WTC11 (cell line): ENCODE measurements at regions not wholly inside any gene's neighbourhood (a gene's known extent, or its start where the extent isn't known, plus 50 kb on each side); places are given as distances from the start of the nearest gene placed in this dataset.

Experiments used
- ATAC-seq: fragments of 200-7000 bp; cut with Tn5 transposase; 2 replicates; pipeline ENCODE4 v1.10.0; 2021; ENCODE audit warnings: mild to moderate bottlenecking, moderate library complexity
- CTCF ChIA-PET: fragments of 300-600 bp; sonication (Branson Sonifier 250); formaldehyde crosslinking; loops from one replicate; lab custom pipeline; 2021; ENCODE audit warnings: antibody characterized with exemption; lab: Charles Lee
- POLR2A ChIA-PET: fragments of 350-600 bp; sonication (Branson Sonifier 250); formaldehyde crosslinking; loops from one replicate; lab custom pipeline; 2021; ENCODE audit warnings: antibody characterized with exemption; lab: Charles Lee
- DNase-seq: peaks from one replicate; pipeline ENCODE4 v3.0.0; 2021; ENCODE audit warnings: low spot score
- H3K27ac Mint-ChIP-seq: 2 replicates; pipeline ENCODE4 v1.8.0; 2021; ENCODE audit warnings: mixed read lengths
- H3K27me3 Mint-ChIP-seq: 2 replicates; pipeline ENCODE4 v1.8.0; 2021; ENCODE audit warnings: low read depth, mild to moderate bottlenecking, moderate library complexity, mixed read lengths
- H3K36me3 Mint-ChIP-seq: 2 replicates; pipeline ENCODE4 v1.8.0; 2021; ENCODE audit warnings: mixed read lengths
- H3K4me1 Mint-ChIP-seq: 2 replicates; pipeline ENCODE4 v1.8.0; 2022; ENCODE audit warnings: mixed read lengths
- H3K4me3 Mint-ChIP-seq: 2 replicates; pipeline ENCODE4 v1.8.0; 2021; ENCODE audit warnings: mild to moderate bottlenecking, moderate library complexity, mixed read lengths
- H3K9me3 Mint-ChIP-seq: 2 replicates; pipeline ENCODE4 v1.8.0; 2021; ENCODE audit warnings: mixed read lengths
- CBFB ChIP-seq: sonication (generic); formaldehyde crosslinking; IDR thresholded peaks from 2 replicates; pipeline ENCODE4 v1.8.1; 2022; ENCODE audit warnings: mild to moderate bottlenecking, low read depth, missing genetic modification reagents
- ESRRA ChIP-seq: sonication (generic); formaldehyde crosslinking; IDR thresholded peaks from 2 replicates; pipeline ENCODE4 v1.8.1; 2022; ENCODE audit warnings: mild to moderate bottlenecking, missing genetic modification reagents, borderline replicate concordance
- FOXJ3 ChIP-seq: sonication (generic); formaldehyde crosslinking; IDR thresholded peaks from 2 replicates; pipeline ENCODE4 v1.9.0; 2021; ENCODE audit warnings: missing genetic modification reagents, mild to moderate bottlenecking, borderline replicate concordance
- FOXK1 ChIP-seq: sonication (generic); formaldehyde crosslinking; IDR thresholded peaks from 2 replicates; pipeline ENCODE4 v1.8.0; 2022; ENCODE audit warnings: mild to moderate bottlenecking, moderate library complexity, missing genetic modification reagents
- TCF7 ChIP-seq: sonication (generic); formaldehyde crosslinking; IDR thresholded peaks from 2 replicates; pipeline ENCODE4 v1.8.0; 2022; ENCODE audit warnings: mild to moderate bottlenecking, low read depth, missing genetic modification reagents, moderate library complexity
- ZNF232 ChIP-seq: sonication (generic); formaldehyde crosslinking; IDR thresholded peaks from 2 replicates; pipeline ENCODE4 v1.8.0; 2022; ENCODE audit warnings: mild to moderate bottlenecking, missing genetic modification reagents
- ZNF317 ChIP-seq: sonication (generic); formaldehyde crosslinking; IDR thresholded peaks from 2 replicates; pipeline ENCODE4 v1.8.1; 2023; ENCODE audit warnings: low read depth, mild to moderate bottlenecking, moderate library complexity, missing genetic modification reagents, borderline replicate concordance
- TF ChIP-seq, protein P1 (sequence below): sonication (generic); formaldehyde crosslinking; IDR thresholded peaks from 2 replicates; pipeline ENCODE4 v1.8.1; 2022; ENCODE audit warnings: low read depth, missing genetic modification reagents, borderline replicate concordance
- TF ChIP-seq, protein P2 (sequence below): sonication (generic); formaldehyde crosslinking; conservative IDR thresholded peaks from 2 replicates; pipeline ENCODE4 v1.8.1; 2022; ENCODE audit warnings: mild to moderate bottlenecking, missing genetic modification reagents
- TF ChIP-seq, protein P3 (sequence below): sonication (generic); formaldehyde crosslinking; IDR thresholded peaks from 2 replicates; pipeline ENCODE4 v1.8.1; 2023; ENCODE audit warnings: mild to moderate bottlenecking, missing genetic modification reagents, borderline replicate concordance
- TF ChIP-seq, protein P4 (sequence below): sonication (generic); formaldehyde crosslinking; IDR thresholded peaks from 2 replicates; pipeline ENCODE4 v1.8.1; 2022; ENCODE audit warnings: mild to moderate bottlenecking, missing genetic modification reagents, moderate library complexity, borderline replicate concordance
- TF ChIP-seq, protein P5 (sequence below): fragments of 250-450 bp; sonication (Bioruptor Pico); IDR thresholded peaks from 2 replicates; pipeline ENCODE4 v1.9.0; 2021; ENCODE audit warnings: mild to moderate bottlenecking, borderline replicate concordance

DNA sequence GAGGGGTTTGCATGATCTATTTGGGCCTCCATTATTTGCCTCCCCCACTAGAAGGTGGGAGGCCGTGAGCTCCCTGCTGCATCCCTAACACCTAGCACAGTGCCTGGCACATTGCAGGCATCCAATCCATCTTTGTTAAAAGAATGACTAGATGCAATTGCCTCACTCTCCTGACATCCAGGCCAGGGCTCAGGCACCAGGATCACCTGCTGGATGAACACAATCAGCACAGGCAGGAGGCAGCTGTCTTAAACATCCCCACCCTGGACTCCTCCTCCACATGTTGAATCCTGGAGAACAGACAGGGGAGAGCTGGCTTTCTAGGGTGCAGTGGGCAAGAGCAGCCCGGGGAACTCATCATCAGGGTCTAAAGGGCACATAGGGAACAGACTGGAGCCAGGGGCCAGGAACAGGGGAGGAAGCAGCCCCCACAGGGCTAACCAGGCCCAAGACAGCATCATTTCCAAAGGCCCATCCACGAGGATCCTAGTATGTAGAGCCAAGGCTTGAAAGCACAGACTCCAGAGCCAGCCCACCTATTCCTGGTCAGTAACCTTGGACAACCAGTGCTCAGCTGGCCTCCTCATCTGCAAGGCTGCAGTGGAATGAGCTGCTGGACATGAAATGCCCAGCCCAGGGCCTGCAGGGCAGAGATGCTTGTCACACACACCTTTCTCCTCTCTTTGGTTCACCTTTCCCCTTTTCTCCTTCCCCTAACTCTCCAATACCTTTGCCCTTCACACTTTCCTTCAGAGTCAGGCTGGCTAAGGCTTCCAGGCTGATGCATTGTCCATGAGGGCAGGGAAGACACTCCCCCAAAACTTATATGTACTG is 254.4 kb upstream of the TLE3 start:
- DNase-seq (no peak), ATAC-seq (no peak)
- Mint-ChIP-seq H3K4me1 (peaks cover 11% of the 10 kb centered on the region), H3K36me3 (no peaks in the 10 kb centered on the region), H3K27me3 (no peaks in the 10 kb centered on the region), H3K4me3 (no peak overlapping the region), H3K9me3 (no peaks in the 10 kb centered on the region), H3K27ac (no peak overlapping the region)
- CTCF ChIA-PET, result no interaction called here
- POLR2A ChIA-PET, result no interaction called here
- TF ChIP-seq ESRRA (no peak), FOXJ3 (CRISPR knock-in tag) (no peak)
- TF ChIP-seq, protein P1, sequence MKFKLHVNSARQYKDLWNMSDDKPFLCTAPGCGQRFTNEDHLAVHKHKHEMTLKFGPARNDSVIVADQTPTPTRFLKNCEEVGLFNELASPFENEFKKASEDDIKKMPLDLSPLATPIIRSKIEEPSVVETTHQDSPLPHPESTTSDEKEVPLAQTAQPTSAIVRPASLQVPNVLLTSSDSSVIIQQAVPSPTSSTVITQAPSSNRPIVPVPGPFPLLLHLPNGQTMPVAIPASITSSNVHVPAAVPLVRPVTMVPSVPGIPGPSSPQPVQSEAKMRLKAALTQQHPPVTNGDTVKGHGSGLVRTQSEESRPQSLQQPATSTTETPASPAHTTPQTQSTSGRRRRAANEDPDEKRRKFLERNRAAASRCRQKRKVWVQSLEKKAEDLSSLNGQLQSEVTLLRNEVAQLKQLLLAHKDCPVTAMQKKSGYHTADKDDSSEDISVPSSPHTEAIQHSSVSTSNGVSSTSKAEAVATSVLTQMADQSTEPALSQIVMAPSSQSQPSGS, result no peak
- TF ChIP-seq, protein P2, sequence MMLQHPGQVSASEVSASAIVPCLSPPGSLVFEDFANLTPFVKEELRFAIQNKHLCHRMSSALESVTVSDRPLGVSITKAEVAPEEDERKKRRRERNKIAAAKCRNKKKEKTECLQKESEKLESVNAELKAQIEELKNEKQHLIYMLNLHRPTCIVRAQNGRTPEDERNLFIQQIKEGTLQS (CRISPR knock-in tag), result no peak

DNA sequence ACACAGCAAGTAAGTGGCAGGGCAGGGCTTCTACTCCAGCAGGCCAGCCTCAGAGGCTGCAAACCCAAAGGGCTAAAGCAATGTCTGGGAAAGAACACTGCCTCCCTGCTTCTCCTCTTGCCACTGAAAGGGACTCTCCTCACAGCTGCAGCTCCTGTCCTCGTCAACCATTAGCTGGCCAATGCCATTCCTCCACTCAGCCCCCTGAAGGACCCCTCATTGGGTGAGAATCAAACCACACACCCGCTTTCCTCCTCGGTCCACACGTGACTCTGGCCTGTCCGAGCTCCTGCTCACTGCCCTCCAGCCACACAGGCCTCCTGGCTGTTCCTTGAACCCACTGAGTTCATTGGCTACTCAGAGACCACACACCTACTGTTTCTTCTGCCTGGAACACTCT is 253.7 kb upstream of the TLE3 start:
- no peaks in the 10 kb centered on the region for H3K27me3 Mint-ChIP-seq
- no peak for ATAC-seq
- no peak overlapping the region for H3K27ac Mint-ChIP-seq
- DNase-seq, result no peak
- no peaks in the 10 kb centered on the region for H3K36me3 Mint-ChIP-seq
- peaks cover 11% of the 10 kb centered on the region for H3K4me1 Mint-ChIP-seq
- ChIA-PET POLR2A (no interaction called here), CTCF (no interaction called here)
- TF ChIP-seq TCF7 (CRISPR knock-in tag) (no peak), ZNF232 (CRISPR knock-in tag) (no peak), FOXK1 (CRISPR knock-in tag) (no peak), CBFB (CRISPR knock-in tag) (no peak), ZNF317 (CRISPR knock-in tag) (no peak)
- TF ChIP-seq, protein P3, sequence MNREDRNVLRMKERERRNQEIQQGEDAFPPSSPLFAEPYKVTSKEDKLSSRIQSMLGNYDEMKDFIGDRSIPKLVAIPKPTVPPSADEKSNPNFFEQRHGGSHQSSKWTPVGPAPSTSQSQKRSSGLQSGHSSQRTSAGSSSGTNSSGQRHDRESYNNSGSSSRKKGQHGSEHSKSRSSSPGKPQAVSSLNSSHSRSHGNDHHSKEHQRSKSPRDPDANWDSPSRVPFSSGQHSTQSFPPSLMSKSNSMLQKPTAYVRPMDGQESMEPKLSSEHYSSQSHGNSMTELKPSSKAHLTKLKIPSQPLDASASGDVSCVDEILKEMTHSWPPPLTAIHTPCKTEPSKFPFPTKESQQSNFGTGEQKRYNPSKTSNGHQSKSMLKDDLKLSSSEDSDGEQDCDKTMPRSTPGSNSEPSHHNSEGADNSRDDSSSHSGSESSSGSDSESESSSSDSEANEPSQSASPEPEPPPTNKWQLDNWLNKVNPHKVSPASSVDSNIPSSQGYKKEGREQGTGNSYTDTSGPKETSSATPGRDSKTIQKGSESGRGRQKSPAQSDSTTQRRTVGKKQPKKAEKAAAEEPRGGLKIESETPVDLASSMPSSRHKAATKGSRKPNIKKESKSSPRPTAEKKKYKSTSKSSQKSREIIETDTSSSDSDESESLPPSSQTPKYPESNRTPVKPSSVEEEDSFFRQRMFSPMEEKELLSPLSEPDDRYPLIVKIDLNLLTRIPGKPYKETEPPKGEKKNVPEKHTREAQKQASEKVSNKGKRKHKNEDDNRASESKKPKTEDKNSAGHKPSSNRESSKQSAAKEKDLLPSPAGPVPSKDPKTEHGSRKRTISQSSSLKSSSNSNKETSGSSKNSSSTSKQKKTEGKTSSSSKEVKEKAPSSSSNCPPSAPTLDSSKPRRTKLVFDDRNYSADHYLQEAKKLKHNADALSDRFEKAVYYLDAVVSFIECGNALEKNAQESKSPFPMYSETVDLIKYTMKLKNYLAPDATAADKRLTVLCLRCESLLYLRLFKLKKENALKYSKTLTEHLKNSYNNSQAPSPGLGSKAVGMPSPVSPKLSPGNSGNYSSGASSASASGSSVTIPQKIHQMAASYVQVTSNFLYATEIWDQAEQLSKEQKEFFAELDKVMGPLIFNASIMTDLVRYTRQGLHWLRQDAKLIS (CRISPR knock-in tag), result no peak
- TF ChIP-seq, protein P4, sequence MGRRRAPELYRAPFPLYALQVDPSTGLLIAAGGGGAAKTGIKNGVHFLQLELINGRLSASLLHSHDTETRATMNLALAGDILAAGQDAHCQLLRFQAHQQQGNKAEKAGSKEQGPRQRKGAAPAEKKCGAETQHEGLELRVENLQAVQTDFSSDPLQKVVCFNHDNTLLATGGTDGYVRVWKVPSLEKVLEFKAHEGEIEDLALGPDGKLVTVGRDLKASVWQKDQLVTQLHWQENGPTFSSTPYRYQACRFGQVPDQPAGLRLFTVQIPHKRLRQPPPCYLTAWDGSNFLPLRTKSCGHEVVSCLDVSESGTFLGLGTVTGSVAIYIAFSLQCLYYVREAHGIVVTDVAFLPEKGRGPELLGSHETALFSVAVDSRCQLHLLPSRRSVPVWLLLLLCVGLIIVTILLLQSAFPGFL, result no peak
- TF ChIP-seq, protein P5, sequence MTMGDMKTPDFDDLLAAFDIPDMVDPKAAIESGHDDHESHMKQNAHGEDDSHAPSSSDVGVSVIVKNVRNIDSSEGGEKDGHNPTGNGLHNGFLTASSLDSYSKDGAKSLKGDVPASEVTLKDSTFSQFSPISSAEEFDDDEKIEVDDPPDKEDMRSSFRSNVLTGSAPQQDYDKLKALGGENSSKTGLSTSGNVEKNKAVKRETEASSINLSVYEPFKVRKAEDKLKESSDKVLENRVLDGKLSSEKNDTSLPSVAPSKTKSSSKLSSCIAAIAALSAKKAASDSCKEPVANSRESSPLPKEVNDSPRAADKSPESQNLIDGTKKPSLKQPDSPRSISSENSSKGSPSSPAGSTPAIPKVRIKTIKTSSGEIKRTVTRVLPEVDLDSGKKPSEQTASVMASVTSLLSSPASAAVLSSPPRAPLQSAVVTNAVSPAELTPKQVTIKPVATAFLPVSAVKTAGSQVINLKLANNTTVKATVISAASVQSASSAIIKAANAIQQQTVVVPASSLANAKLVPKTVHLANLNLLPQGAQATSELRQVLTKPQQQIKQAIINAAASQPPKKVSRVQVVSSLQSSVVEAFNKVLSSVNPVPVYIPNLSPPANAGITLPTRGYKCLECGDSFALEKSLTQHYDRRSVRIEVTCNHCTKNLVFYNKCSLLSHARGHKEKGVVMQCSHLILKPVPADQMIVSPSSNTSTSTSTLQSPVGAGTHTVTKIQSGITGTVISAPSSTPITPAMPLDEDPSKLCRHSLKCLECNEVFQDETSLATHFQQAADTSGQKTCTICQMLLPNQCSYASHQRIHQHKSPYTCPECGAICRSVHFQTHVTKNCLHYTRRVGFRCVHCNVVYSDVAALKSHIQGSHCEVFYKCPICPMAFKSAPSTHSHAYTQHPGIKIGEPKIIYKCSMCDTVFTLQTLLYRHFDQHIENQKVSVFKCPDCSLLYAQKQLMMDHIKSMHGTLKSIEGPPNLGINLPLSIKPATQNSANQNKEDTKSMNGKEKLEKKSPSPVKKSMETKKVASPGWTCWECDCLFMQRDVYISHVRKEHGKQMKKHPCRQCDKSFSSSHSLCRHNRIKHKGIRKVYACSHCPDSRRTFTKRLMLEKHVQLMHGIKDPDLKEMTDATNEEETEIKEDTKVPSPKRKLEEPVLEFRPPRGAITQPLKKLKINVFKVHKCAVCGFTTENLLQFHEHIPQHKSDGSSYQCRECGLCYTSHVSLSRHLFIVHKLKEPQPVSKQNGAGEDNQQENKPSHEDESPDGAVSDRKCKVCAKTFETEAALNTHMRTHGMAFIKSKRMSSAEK, result no peak
- H3K9me3 Mint-ChIP-seq, result no peaks in the 10 kb centered on the region
- H3K4me3 Mint-ChIP-seq, result no peak overlapping the region
